ENCODE measurements at regions not wholly inside any gene's neighbourhood (a gene's known extent, or its start where the extent isn't known, plus 50 kb on each side); places are given as distances from the start of the nearest gene placed in this dataset.
"Not testable (repeated sequence)": the region's sequence is repeated elsewhere in the genome, so short reads cannot be mapped to it uniquely, and the experiment has no call there.

- DNase-seq = no peak
These were observed 70.5 kb upstream of the LIPC start for GRCh38 chr15:58361273-58361759.

- no peak for DNase-seq
These were observed 69.4 kb upstream of the LIPC start for GRCh38 chr15:58362262-58362922.

- not testable (repeated sequence) for DNase-seq
These were observed 68.7 kb upstream of the LIPC start for GRCh38 chr15:58363118-58363517.

- DNase-seq = not testable (repeated sequence)
These were observed 68.1 kb upstream of the LIPC start for GRCh38 chr15:58363673-58364072.

GRCh38 chr15:58365098-58365497, 66.7 kb upstream of the LIPC start:
- DNase-seq = not testable (repeated sequence)

- DNase-seq = no peak
These were observed 62.5 kb upstream of the LIPC start for GRCh38 chr15:58369261-58369701.

- DNase-seq = no peak
These were observed 61.8 kb upstream of the LIPC start for GRCh38 chr15:58369956-58370355.

- no peak for DNase-seq
These were observed 57.6 kb upstream of the LIPC start for GRCh38 chr15:58374147-58374546.

- no peak for DNase-seq
These were observed 54.6 kb upstream of the LIPC start for GRCh38 chr15:58377193-58377592.

GRCh38 chr15:58378241-58379085, 53.3 kb upstream of the LIPC start:
- no peak for DNase-seq

- not testable (repeated sequence) for DNase-seq
These were observed 52.3 kb upstream of the LIPC start for GRCh38 chr15:58379454-58379853.

GRCh38 chr15:58380280-58380945, 51.4 kb upstream of the LIPC start:
- DNase-seq = no peak

- DNase-seq = no peak
These were observed 50.1 kb upstream of the LIPC start for GRCh38 chr15:58381697-58382096.

Measured in CD4-positive, alpha-beta T cell treated with Interferon gamma for 1 hour (primary cell).